HepG2 (cell line): ENCODE measurements at regions not wholly inside any gene's neighbourhood (a gene's known extent, or its start where the extent isn't known, plus 50 kb on each side); places are given as distances from the start of the nearest gene placed in this dataset.

Source experiments
- ATAC-seq: fragments of 200-7000 bp; cut with Tn5 transposase; 3 replicates; pipeline ENCODE4 v1.9.1; 2020; ENCODE audit warnings: mild to moderate bottlenecking, moderate library complexity
- BruUV-seq: library from RNA; stranded (reverse); fragments of 400-500 nt; replicated peaks from 2 replicates; lab custom pipeline; 2021; lab: Mats Ljungman, UMichigan
- CTCF ChIA-PET: fragments of 300-600 bp; formaldehyde crosslinking; extraction: SDS; loops from one replicate; lab custom pipeline; 2021; ENCODE audit warnings: low total read pairs, inconsistent platforms, low intra/inter-chr PET ratio; lab: Yijun Ruan, JAX
- POLR2A ChIA-PET: fragments of 350-600 bp; sonication (Branson Sonifier 250); formaldehyde crosslinking; loops from one replicate; lab custom pipeline; 2020; ENCODE audit warnings: antibody characterized with exemption, inconsistent platforms; lab: Yijun Ruan, JAX
- DNase-seq: peaks from one replicate; pipeline ENCODE4 v3.0.0-alpha.2; 2015; ENCODE audit warnings: low spot score
- FAIRE-seq: peaks from 3 replicates; lab custom pipeline; 2011; peaks lifted over from hg19 to GRCh38; lab: Jason Lieb, UNC
- H2AFZ ChIP-seq: one replicate; pipeline ENCODE4 v1.6.1; 2011; ENCODE audit warnings: low read length, inconsistent platforms
- H3K27ac ChIP-seq: fragments of 300-600 bp; 3 replicates; pipeline ENCODE4 v1.8.0; 2011; ENCODE audit warnings: mixed run types, mild to moderate bottlenecking, mixed read lengths, low read length, inconsistent platforms; ENCODE audit not compliant: insufficient read depth; ENCODE audit errors: extremely low read length
- H3K27me3 ChIP-seq, 2 experiments: fragments of 200-600 bp in 1 of 2; 2 replicates in 1 of 2; 3 replicates in 1 of 2; pipeline versions ENCODE4 v1.6.0 to v1.8.0; 2011; ENCODE audit warnings: low read length in 2 of 2, mild to moderate bottlenecking in 2 of 2, moderate library complexity in 2 of 2, inconsistent platforms in 1 of 2; ENCODE audit not compliant: insufficient read depth in 2 of 2, control insufficient read depth in 1 of 2
- H3K36me3 ChIP-seq, 2 experiments: fragments of 200-600 bp in 1 of 2; replicated peaks in 1 of 2; 2 replicates in 1 of 2; 3 replicates in 1 of 2; pipeline versions ENCODE4 v1.5.1 to v1.8.0; 2011; ENCODE audit warnings: low read length in 2 of 2, inconsistent platforms in 1 of 2; ENCODE audit not compliant: insufficient read depth in 2 of 2, control insufficient read depth in 1 of 2
- H3K4me1 ChIP-seq: 2 replicates; pipeline ENCODE4 v1.5.1; 2012; ENCODE audit warnings: low read length, inconsistent platforms; ENCODE audit not compliant: insufficient read depth
- H3K4me2 ChIP-seq: 2 replicates; pipeline ENCODE4 v1.6.0; 2011; ENCODE audit warnings: low read depth, low read length, inconsistent platforms
- H3K4me3 ChIP-seq, 3 experiments: fragments of 200-600 bp in 1 of 3; sonication (generic), shearing (Covaris generic) in 1 of 3; replicated peaks in 1 of 3; 2 replicates each; pipeline ENCODE4 v1.5.1; 2011 to 2016; ENCODE audit warnings: low read length in 3 of 3, inconsistent platforms in 2 of 3, low read depth in 2 of 3, mild to moderate bottlenecking in 2 of 3, control low read depth in 1 of 3, mixed read lengths in 1 of 3; ENCODE audit not compliant: insufficient read depth in 1 of 3
- H3K79me2 ChIP-seq: one replicate; pipeline ENCODE4 v1.6.1; 2011; ENCODE audit warnings: low read length, inconsistent platforms; ENCODE audit not compliant: insufficient read depth
- H3K9ac ChIP-seq: 2 replicates; pipeline ENCODE4 v1.6.0; 2011; ENCODE audit warnings: mild to moderate bottlenecking, low read depth, low read length, inconsistent platforms; ENCODE audit not compliant: insufficient read depth
- H3K9me3 ChIP-seq: 2 replicates; pipeline ENCODE4 v1.5.1; 2012; ENCODE audit warnings: mild to moderate bottlenecking, low read length
- H4K20me1 ChIP-seq: 2 replicates; pipeline ENCODE4 v1.6.0; 2011; ENCODE audit warnings: inconsistent platforms, mild to moderate bottlenecking, low read length, moderate library complexity; ENCODE audit not compliant: insufficient read depth
- BRCA1 ChIP-seq: sonication (generic); formaldehyde crosslinking; IDR thresholded peaks from 2 replicates; pipeline ENCODE4 v1.4.0; 2020; ENCODE audit warnings: missing genetic modification reagents
- HBP1 ChIP-seq: IDR thresholded peaks from 2 replicates; pipeline ENCODE4 v1.6.1; 2016; ENCODE audit warnings: low read depth, control low read depth
- KLF12 ChIP-seq: sonication (generic); formaldehyde crosslinking; IDR thresholded peaks from 2 replicates; pipeline ENCODE4 v1.4.0; 2020; ENCODE audit warnings: missing genetic modification reagents, borderline replicate concordance
- KMT2A ChIP-seq: sonication (generic); formaldehyde crosslinking; IDR thresholded peaks from 2 replicates; pipeline ENCODE4 v1.4.0; 2020; ENCODE audit warnings: missing genetic modification reagents
- NFRKB ChIP-seq: fragments of 450-650 bp; IDR thresholded peaks from 2 replicates; pipeline ENCODE4 v1.6.1; 2017
- SUZ12 ChIP-seq: fragments of 150-350 bp; IDR thresholded peaks from 2 replicates; pipeline ENCODE4 v1.6.1; 2014; ENCODE audit warnings: low read depth, low read length
- TFDP2 ChIP-seq: sonication (generic); formaldehyde crosslinking; IDR thresholded peaks from 2 replicates; pipeline ENCODE4 v1.4.0; 2020; ENCODE audit warnings: missing genetic modification reagents
- ZBTB20 ChIP-seq: sonication (generic); formaldehyde crosslinking; IDR thresholded peaks from 2 replicates; pipeline ENCODE4 v1.8.1; 2023; ENCODE audit warnings: missing genetic modification reagents, low read depth, mild to moderate bottlenecking, borderline replicate concordance
- ZBTB25 ChIP-seq: IDR thresholded peaks from 2 replicates; pipeline ENCODE4 v1.6.1; 2018; ENCODE audit warnings: missing genetic modification reagents
- ZNF576 ChIP-seq: sonication (generic); formaldehyde crosslinking; IDR thresholded peaks from 2 replicates; pipeline ENCODE4 v1.4.0; 2020; ENCODE audit warnings: mild to moderate bottlenecking, missing genetic modification reagents
- ZNF781 ChIP-seq: sonication (generic); formaldehyde crosslinking; IDR thresholded peaks from 2 replicates; pipeline ENCODE4 v1.5.1; 2020; ENCODE audit warnings: borderline replicate concordance, mild to moderate bottlenecking, missing genetic modification reagents; ENCODE audit errors: not compliant biosample characterization
- WGBS: methylation state at CpG from one replicate; pipeline ENCODE4 v1.1.6; 2017; ENCODE audit warnings: low lambda C conversion rate; 5-methylcytosine and 5-hydroxymethylcytosine counted together
- in situ Hi-C: cut with HindIII; loops from 2 replicates; pipeline ENCODE4 v1.10.0; 2017; ENCODE audit warnings: low pct_unique_long_range_greater_than_20kb; ENCODE audit not compliant: extremely low pct_ligation_motif_present
- intact Hi-C: fragments of 100-400 bp; cut with micrococcal nuclease; formaldehyde crosslinking; loops from one replicate; pipeline ENCODE4 v1.10.0; 2022; ENCODE audit not compliant: unreplicated experiment

- ChIA-PET CTCF (no interaction called here), POLR2A (no interaction called here)
- H3K4me2 ChIP-seq: no peak overlapping the region
- DNase-seq: no peak
- no peak for ATAC-seq
- intact Hi-C loops (no loop called here), in situ Hi-C loops (no loop called here)
- H2AFZ ChIP-seq: no peak overlapping the region
- TF ChIP-seq BRCA1 (CRISPR knock-in tag) (no peak), ZNF781 (no peak), KLF12 (CRISPR knock-in tag) (no peak), KMT2A (no peak), NFRKB (no peak), TFDP2 (no peak), HBP1 (CRISPR knock-in tag) (no peak), ZNF576 (CRISPR knock-in tag) (no peak), ZBTB20 (CRISPR knock-in tag) (no peak), SUZ12 (no peak), ZBTB25 (no peak)
- no peak overlapping the region for H3K4me3 ChIP-seq
- no peak overlapping the region for H3K9ac ChIP-seq
- no peaks in the 10 kb centered on the region for H3K9me3 ChIP-seq
- no peak overlapping the region for H3K27ac ChIP-seq
- no peaks in the 10 kb centered on the region for H3K79me2 ChIP-seq
- H4K20me1 ChIP-seq: no peaks in the 10 kb centered on the region
- WGBS: 0% methylated on average over 3 of the region's 3 CpGs
- BruUV-seq: no TSS peak
- H3K4me1 ChIP-seq: no peaks in the 10 kb centered on the region
- no peaks in the 10 kb centered on the region for H3K36me3 ChIP-seq
- no peaks in the 10 kb centered on the region for H3K27me3 ChIP-seq
- FAIRE-seq: no peak
Observed at GRCh38 chr3:116848248-116848829, 138.8 kb downstream of the TUSC7 start.
